WTC11 (cell line): ENCODE measurements at regions not wholly inside any gene's neighbourhood (a gene's known extent, or its start where the extent isn't known, plus 50 kb on each side); places are given as distances from the start of the nearest gene placed in this dataset.

Experiments
- ATF1 ChIP-seq: sonication (generic); formaldehyde crosslinking; IDR thresholded peaks from 2 replicates; pipeline ENCODE4 v1.8.1; 2023; ENCODE audit warnings: mild to moderate bottlenecking, moderate library complexity, missing genetic modification reagents
- ATF3 ChIP-seq: sonication (generic); formaldehyde crosslinking; conservative IDR thresholded peaks from 2 replicates; pipeline ENCODE4 v1.8.1; 2022; ENCODE audit warnings: mild to moderate bottlenecking, missing genetic modification reagents
- CREB1 ChIP-seq: sonication (generic); formaldehyde crosslinking; IDR thresholded peaks from 2 replicates; pipeline ENCODE4 v1.8.0; 2023; ENCODE audit warnings: mild to moderate bottlenecking, missing genetic modification reagents
- E2F1 ChIP-seq: sonication (generic); formaldehyde crosslinking; IDR thresholded peaks from 2 replicates; pipeline ENCODE4 v1.8.0; 2022; ENCODE audit warnings: mild to moderate bottlenecking, missing genetic modification reagents
- E2F5 ChIP-seq: sonication (generic); formaldehyde crosslinking; IDR thresholded peaks from 2 replicates; pipeline ENCODE4 v1.8.1; 2022; ENCODE audit warnings: mild to moderate bottlenecking, moderate library complexity, missing genetic modification reagents
- GTF2I ChIP-seq: fragments of 250-450 bp; sonication (Bioruptor Pico); conservative IDR thresholded peaks from 2 replicates; pipeline ENCODE4 v1.4.0; 2021; ENCODE audit warnings: mild to moderate bottlenecking
- NFE2L1 ChIP-seq: sonication (generic); formaldehyde crosslinking; IDR thresholded peaks from 2 replicates; pipeline ENCODE4 v1.8.1; 2023; ENCODE audit warnings: missing genetic modification reagents
- PRRX2 ChIP-seq: fragments of 250-450 bp; sonication (Bioruptor Pico); IDR thresholded peaks from 2 replicates; pipeline ENCODE4 v1.8.0; 2021; ENCODE audit warnings: mild to moderate bottlenecking
- ZBTB43 ChIP-seq: sonication (generic); formaldehyde crosslinking; IDR thresholded peaks from 2 replicates; pipeline ENCODE4 v1.8.1; 2023; ENCODE audit warnings: mild to moderate bottlenecking, missing genetic modification reagents
- TF ChIP-seq, protein P1 (sequence below): sonication (generic); formaldehyde crosslinking; IDR thresholded peaks from 2 replicates; pipeline ENCODE4 v1.8.0; 2023; ENCODE audit warnings: missing genetic modification reagents
- TF ChIP-seq, protein P2 (sequence below): fragments of 200-600 bp; IDR thresholded peaks from 2 replicates; pipeline ENCODE4 v1.8.0; 2022; ENCODE audit warnings: antibody characterized with exemption
- TF ChIP-seq, protein P3 (sequence below): sonication (generic); formaldehyde crosslinking; IDR thresholded peaks from 2 replicates; pipeline ENCODE4 v1.8.1; 2022; ENCODE audit warnings: low read depth, mild to moderate bottlenecking, moderate library complexity, missing genetic modification reagents, borderline replicate concordance

DNA sequence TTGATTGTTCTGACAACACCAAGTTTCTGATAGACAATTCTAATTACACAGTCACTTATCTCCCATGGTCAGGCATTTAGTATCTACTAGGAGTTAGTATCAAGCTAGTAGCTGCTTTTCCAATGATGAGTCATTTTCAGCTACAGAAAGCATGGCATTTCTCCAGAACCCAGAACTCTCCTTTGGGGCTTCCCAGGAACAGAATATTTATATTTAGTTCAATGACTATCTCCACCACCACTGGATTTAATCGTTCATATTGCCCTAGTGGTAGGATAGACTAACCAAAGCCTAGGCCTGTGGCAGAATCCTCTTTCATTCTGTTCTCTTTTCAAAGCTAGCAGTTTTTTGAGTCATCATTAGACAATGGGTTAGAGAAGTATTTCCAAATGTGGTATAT is 569.4 kb downstream of the GABRG1 start:
- TF ChIP-seq, protein P1, sequence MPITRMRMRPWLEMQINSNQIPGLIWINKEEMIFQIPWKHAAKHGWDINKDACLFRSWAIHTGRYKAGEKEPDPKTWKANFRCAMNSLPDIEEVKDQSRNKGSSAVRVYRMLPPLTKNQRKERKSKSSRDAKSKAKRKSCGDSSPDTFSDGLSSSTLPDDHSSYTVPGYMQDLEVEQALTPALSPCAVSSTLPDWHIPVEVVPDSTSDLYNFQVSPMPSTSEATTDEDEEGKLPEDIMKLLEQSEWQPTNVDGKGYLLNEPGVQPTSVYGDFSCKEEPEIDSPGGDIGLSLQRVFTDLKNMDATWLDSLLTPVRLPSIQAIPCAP = no peak
- TF ChIP-seq ATF3 (CRISPR knock-in tag) (no peak), CREB1 (CRISPR knock-in tag) (no peak), ZBTB43 (CRISPR knock-in tag) (no peak), E2F1 (CRISPR knock-in tag) (no peak), NFE2L1 (no peak), GTF2I (CRISPR knock-in tag) (no peak), PRRX2 (no peak), ATF1 (CRISPR knock-in tag) (no peak), E2F5 (CRISPR knock-in tag) (no peak)
- TF ChIP-seq, protein P2, sequence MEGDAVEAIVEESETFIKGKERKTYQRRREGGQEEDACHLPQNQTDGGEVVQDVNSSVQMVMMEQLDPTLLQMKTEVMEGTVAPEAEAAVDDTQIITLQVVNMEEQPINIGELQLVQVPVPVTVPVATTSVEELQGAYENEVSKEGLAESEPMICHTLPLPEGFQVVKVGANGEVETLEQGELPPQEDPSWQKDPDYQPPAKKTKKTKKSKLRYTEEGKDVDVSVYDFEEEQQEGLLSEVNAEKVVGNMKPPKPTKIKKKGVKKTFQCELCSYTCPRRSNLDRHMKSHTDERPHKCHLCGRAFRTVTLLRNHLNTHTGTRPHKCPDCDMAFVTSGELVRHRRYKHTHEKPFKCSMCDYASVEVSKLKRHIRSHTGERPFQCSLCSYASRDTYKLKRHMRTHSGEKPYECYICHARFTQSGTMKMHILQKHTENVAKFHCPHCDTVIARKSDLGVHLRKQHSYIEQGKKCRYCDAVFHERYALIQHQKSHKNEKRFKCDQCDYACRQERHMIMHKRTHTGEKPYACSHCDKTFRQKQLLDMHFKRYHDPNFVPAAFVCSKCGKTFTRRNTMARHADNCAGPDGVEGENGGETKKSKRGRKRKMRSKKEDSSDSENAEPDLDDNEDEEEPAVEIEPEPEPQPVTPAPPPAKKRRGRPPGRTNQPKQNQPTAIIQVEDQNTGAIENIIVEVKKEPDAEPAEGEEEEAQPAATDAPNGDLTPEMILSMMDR = no peak
- TF ChIP-seq, protein P3, sequence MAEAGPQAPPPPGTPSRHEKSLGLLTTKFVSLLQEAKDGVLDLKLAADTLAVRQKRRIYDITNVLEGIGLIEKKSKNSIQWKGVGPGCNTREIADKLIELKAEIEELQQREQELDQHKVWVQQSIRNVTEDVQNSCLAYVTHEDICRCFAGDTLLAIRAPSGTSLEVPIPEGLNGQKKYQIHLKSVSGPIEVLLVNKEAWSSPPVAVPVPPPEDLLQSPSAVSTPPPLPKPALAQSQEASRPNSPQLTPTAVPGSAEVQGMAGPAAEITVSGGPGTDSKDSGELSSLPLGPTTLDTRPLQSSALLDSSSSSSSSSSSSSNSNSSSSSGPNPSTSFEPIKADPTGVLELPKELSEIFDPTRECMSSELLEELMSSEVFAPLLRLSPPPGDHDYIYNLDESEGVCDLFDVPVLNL (CRISPR knock-in tag) = no peak
